Activated CD4-positive, alpha-beta T cell treated with anti-CD3 and anti-CD28 coated beads for 36 hours (primary cell): ENCODE measurements at regions not wholly inside any gene's neighbourhood (a gene's known extent, or its start where the extent isn't known, plus 50 kb on each side); places are given as distances from the start of the nearest gene placed in this dataset.

Source experiments
- ATAC-seq: fragments of 200-7000 bp; cut with Tn5 transposase; one replicate; pipeline ENCODE4 v1.10.0; 2021; ENCODE audit warnings: mild to moderate bottlenecking, moderate library complexity
- CTCF ChIA-PET: fragments of 350-600 bp; sonication (Branson Sonifier 250); formaldehyde crosslinking; loops from one replicate; lab custom pipeline; 2021; ENCODE audit warnings: antibody characterized with exemption; lab: Charles Lee
- POLR2A ChIA-PET: fragments of 350-600 bp; sonication (Branson Sonifier 250); formaldehyde crosslinking; loops from one replicate; lab custom pipeline; 2021; ENCODE audit warnings: antibody characterized with exemption, inconsistent platforms; lab: Charles Lee
- DNase-seq: peaks from one replicate; pipeline ENCODE4 v3.0.0-alpha.2; 2020
- H3K27ac Mint-ChIP-seq: one replicate; pipeline ENCODE4 v1.8.0; 2021; ENCODE audit warnings: mixed read lengths
- H3K27me3 Mint-ChIP-seq: one replicate; pipeline ENCODE4 v1.8.0; 2021; ENCODE audit warnings: mixed read lengths
- H3K36me3 Mint-ChIP-seq: one replicate; pipeline ENCODE4 v1.8.0; 2021; ENCODE audit warnings: low read depth, mixed read lengths
- H3K4me1 Mint-ChIP-seq: one replicate; pipeline ENCODE4 v1.8.0; 2021; ENCODE audit warnings: mixed read lengths
- H3K4me3 Mint-ChIP-seq: one replicate; pipeline ENCODE4 v1.8.0; 2021; ENCODE audit warnings: mild to moderate bottlenecking, moderate library complexity, mixed read lengths
- H3K9me3 Mint-ChIP-seq: one replicate; pipeline ENCODE4 v1.8.0; 2021; ENCODE audit warnings: low read depth, mixed read lengths
- intact Hi-C, 2 experiments: fragments of 100-400 bp; cut with DNase I in 1 of 2; cut with micrococcal nuclease in 1 of 2; formaldehyde crosslinking; loops; one replicate each; pipeline versions ENCODE4 v1.14.2 to v1.15.1; 2022 to 2024; cut with DNase I, micrococcal nuclease

- no peak overlapping the region for H3K4me3 Mint-ChIP-seq
- ATAC-seq (no peak), DNase-seq (no peak)
- H3K27me3 Mint-ChIP-seq, result peaks cover 2% of the 10 kb centered on the region
- no peak overlapping the region for H3K27ac Mint-ChIP-seq
- no peaks in the 10 kb centered on the region for H3K36me3 Mint-ChIP-seq
- H3K4me1 Mint-ChIP-seq, result no peaks in the 10 kb centered on the region
- CTCF ChIA-PET, result no interaction called here
- intact Hi-C loops, result no loop called here
- no peaks in the 10 kb centered on the region for H3K9me3 Mint-ChIP-seq
- POLR2A ChIA-PET, result no interaction called here
These were observed 273.8 kb downstream of the RPS6KC1 start for GRCh38 chr1:213324859-213325258.

DNA sequence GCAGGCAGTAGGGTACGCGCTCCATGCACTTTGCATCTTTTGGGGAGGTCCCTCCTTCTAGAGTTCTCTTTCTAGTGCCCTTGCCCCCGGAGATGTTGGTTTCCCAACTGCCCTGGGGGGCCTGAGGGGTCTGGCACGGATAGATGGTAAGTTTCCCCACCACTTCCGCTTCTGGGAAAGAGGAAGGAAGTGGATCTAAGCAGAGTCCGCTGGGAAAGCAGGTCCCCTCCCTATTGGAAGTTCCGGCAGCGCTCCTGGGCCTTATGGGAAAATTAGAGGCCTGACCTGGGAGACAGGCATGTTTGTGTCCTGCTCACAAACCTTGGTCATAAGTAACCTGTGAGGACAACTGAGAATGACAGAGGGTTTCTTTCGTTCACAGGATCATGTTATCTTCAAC, 274.4 kb downstream of the RPS6KC1 start:
- Mint-ChIP-seq H3K4me3 (no peak overlapping the region), H3K9me3 (no peaks in the 10 kb centered on the region), H3K4me1 (no peaks in the 10 kb centered on the region), H3K36me3 (no peaks in the 10 kb centered on the region), H3K27me3 (peaks cover 2% of the 10 kb centered on the region), H3K27ac (no peak overlapping the region)
- ChIA-PET CTCF (no interaction called here), POLR2A (interaction anchor here (0.6 kb wide), 1 partner anchor 1928 kb away, joined by 3 read pairs; no protein-coding TSS in a partner anchor)
- no peak for DNase-seq
- ATAC-seq, result no peak
- intact Hi-C loops, result no loop called here

GRCh38 chr1:213326281-213327016, 275.4 kb downstream of the RPS6KC1 start:
- CTCF ChIA-PET, result no interaction called here
- no peak for ATAC-seq
- H3K4me1 Mint-ChIP-seq, result no peaks in the 10 kb centered on the region

DNA sequence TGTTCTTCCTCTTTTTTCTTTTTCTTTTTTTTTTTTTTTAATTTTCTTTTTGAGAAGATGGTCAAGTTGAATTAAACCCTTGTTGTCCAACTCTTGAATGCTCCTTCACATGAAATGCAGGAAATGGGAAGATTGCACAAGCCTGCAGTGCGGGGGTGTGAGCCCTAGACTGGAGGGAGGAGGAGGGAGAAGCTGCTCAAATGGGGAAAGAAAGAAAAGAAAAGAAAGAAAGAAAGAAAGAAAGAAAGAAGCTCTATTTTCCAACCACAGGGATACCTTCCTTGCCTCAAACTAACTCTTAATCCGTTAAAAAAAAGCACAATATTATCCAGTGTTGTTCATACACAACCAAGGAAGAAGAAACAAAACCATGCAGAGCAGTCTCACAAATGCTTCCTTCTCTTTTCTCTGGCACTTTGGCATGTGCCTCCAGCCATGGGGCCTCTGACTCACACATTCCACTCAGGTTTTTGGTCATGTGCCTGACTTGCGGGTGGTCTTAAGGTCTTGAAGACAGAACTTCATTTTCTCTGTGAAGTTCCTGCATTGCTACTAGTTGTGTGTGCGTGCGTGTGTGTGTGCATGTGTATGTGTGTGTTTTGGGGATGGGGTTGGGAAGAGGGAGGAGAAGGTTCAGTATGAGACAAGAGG, 276.1 kb downstream of the RPS6KC1 start:
- ChIA-PET CTCF (no interaction called here), POLR2A (no interaction called here)
- no peak overlapping the region for H3K4me3 Mint-ChIP-seq
- DNase-seq (no peak), ATAC-seq (no peak)
- H3K27me3 Mint-ChIP-seq, result peaks cover 2% of the 10 kb centered on the region
- H3K9me3 Mint-ChIP-seq, result no peaks in the 10 kb centered on the region
- no peaks in the 10 kb centered on the region for H3K36me3 Mint-ChIP-seq
- intact Hi-C loops, result no loop called here
- no peak overlapping the region for H3K27ac Mint-ChIP-seq
- no peaks in the 10 kb centered on the region for H3K4me1 Mint-ChIP-seq

More at GRCh38 chr1:213326281-213327016, 275.4 kb downstream of the RPS6KC1 start:
- Mint-ChIP-seq H3K27ac (no peak overlapping the region), H3K36me3 (no peaks in the 10 kb centered on the region), H3K9me3 (no peaks in the 10 kb centered on the region), H3K4me3 (no peak overlapping the region), H3K27me3 (peaks cover 2% of the 10 kb centered on the region)
- no peak for DNase-seq
- POLR2A ChIA-PET, result no interaction called here
- intact Hi-C loops, result no loop called here

DNA sequence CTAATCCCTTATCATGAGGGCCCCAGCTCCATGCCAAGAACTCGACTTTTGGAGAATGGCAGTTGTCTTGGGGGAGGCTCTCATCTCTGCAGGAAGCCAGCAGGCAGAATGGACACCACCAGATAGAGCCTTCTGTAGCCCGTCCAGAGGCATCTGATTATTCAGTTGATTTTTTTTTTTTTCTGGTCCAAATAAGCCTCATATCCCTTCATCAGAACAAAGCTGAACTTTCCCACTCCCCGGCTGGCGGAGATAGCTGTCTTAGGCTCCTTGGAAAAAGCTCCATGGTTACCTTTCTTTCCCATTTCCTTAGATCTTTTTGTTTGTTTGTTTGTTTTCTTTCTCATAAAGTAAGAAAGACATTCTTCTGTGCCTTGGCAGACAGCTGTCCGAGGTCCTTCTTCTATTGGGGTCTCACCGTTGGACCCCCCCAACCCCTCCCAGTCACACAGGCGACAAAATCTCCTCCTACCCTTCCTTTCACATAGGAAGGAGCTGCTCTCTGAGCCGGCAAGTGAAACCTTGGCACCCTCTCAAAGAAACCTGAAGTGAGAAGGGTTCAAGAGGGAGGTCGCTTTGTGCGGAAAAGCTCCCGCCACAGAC, 278.5 kb downstream of the RPS6KC1 start:
- no peak for ATAC-seq
- Mint-ChIP-seq H3K27me3 (peaks cover 2% of the 10 kb centered on the region), H3K9me3 (no peaks in the 10 kb centered on the region), H3K4me1 (no peaks in the 10 kb centered on the region), H3K4me3 (no peak overlapping the region), H3K27ac (no peak overlapping the region), H3K36me3 (no peaks in the 10 kb centered on the region)
- POLR2A ChIA-PET, result no interaction called here
- CTCF ChIA-PET, result interaction anchor here (0.7 kb wide), 1 partner anchor 581 kb away, joined by 3 read pairs; no protein-coding TSS in a partner anchor
- no peak for DNase-seq
- intact Hi-C loops, result no loop called here

GRCh38 chr1:213330281-213330680, 279.2 kb downstream of the RPS6KC1 start:
- DNase-seq (no peak), ATAC-seq (no peak)
- Mint-ChIP-seq H3K36me3 (no peaks in the 10 kb centered on the region), H3K27me3 (peaks cover 2% of the 10 kb centered on the region), H3K27ac (no peak overlapping the region), H3K4me3 (no peak overlapping the region), H3K4me1 (no peaks in the 10 kb centered on the region), H3K9me3 (no peaks in the 10 kb centered on the region)
- POLR2A ChIA-PET, result no interaction called here
- CTCF ChIA-PET, result no interaction called here
- intact Hi-C loops, result no loop called here

DNA sequence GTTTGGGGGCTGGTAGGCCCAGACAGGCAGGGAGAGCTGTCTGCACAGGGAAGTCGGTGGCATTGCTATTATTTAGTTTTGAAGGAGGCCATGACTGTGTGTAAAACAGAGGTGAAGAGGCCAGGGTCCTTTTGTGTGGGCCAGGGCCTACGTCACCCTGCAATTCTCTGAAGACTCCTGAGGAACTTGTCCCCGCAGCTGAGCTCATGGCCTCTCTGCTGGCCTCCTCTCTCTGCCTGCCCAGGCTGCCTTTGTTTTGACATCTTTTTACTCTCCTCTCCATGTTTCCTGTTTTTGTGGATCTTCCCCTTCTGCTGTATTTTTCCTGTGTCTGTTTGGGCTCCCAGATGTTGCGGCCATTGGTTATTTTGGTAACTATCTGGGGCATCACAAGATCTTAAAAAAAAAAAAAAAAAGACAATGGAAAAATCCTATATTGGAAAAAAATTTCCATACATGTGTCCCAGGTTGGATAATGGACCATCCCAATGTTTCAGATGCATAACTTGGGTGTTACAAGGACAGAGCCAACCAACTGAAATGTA, 280.7 kb downstream of the RPS6KC1 start:
- Mint-ChIP-seq H3K27ac (no peak overlapping the region), H3K9me3 (no peaks in the 10 kb centered on the region), H3K36me3 (no peaks in the 10 kb centered on the region), H3K4me3 (no peak overlapping the region), H3K4me1 (no peaks in the 10 kb centered on the region), H3K27me3 (peaks cover 2% of the 10 kb centered on the region)
- CTCF ChIA-PET, result no interaction called here
- intact Hi-C loops, result no loop called here
- ATAC-seq (no peak), DNase-seq (no peak)
- POLR2A ChIA-PET, result no interaction called here

- Mint-ChIP-seq H3K36me3 (no peaks in the 10 kb centered on the region), H3K27ac (no peak overlapping the region), H3K9me3 (no peaks in the 10 kb centered on the region), H3K4me3 (no peak overlapping the region), H3K27me3 (peaks cover under 1% of the 10 kb centered on the region), H3K4me1 (no peaks in the 10 kb centered on the region)
- no peak for ATAC-seq
- ChIA-PET POLR2A (no interaction called here), CTCF (no interaction called here)
- intact Hi-C loops, result no loop called here
- DNase-seq, result no peak
These were observed 281.4 kb downstream of the RPS6KC1 start for GRCh38 chr1:213332491-213332890.

DNA sequence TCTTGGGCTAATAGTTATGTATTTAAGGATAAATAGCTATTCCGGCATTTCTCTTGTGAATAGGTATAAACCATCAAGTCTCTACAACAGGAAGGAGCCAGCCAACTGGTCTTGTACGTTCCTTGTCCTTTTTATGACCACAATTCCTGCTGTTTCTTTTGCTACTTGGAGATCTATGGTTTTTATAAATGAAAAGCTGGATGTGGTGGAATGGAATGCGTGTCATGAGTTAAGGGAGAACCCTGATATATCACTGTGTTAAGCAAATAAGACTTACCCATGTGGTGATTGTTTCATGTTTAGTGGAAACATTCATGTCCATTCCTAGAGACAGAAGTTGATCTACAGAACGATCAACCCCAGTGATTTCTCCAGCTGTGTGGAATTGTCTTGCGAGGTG, 282.1 kb downstream of the RPS6KC1 start:
- no peak overlapping the region for H3K27ac Mint-ChIP-seq
- intact Hi-C loops, result no loop called here
- no peaks in the 10 kb centered on the region for H3K36me3 Mint-ChIP-seq
- DNase-seq (no peak), ATAC-seq (no peak)
- H3K4me3 Mint-ChIP-seq, result no peak overlapping the region
- H3K4me1 Mint-ChIP-seq, result no peaks in the 10 kb centered on the region
- POLR2A ChIA-PET, result no interaction called here
- CTCF ChIA-PET, result no interaction called here
- no peaks in the 10 kb centered on the region for H3K9me3 Mint-ChIP-seq
- no peaks in the 10 kb centered on the region for H3K27me3 Mint-ChIP-seq

DNA sequence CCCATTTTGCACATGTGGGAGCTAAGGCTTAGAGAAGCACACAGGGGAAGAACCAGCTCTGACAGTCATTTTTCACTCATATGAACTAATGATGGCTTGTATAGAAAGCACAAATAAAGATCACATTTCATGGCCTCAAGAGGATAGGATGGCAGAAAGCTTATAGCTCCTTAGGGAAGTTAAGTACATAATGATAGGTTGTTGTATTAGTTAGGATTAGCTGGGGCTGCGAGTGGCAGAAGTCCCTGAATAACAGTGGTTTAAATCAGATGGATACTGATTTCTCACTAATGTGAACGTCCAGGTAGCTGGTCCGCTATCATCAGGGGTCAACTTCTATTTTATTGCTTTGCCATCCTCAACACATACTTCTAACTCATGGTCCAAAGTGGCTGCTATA, 284.0 kb downstream of the RPS6KC1 start:
- Mint-ChIP-seq H3K27me3 (peaks cover 4% of the 10 kb centered on the region), H3K4me1 (no peaks in the 10 kb centered on the region), H3K9me3 (no peaks in the 10 kb centered on the region), H3K27ac (no peak overlapping the region), H3K4me3 (no peak overlapping the region), H3K36me3 (no peaks in the 10 kb centered on the region)
- no peak for DNase-seq
- POLR2A ChIA-PET, result no interaction called here
- CTCF ChIA-PET, result no interaction called here
- intact Hi-C loops, result no loop called here
- ATAC-seq, result no peak

DNA sequence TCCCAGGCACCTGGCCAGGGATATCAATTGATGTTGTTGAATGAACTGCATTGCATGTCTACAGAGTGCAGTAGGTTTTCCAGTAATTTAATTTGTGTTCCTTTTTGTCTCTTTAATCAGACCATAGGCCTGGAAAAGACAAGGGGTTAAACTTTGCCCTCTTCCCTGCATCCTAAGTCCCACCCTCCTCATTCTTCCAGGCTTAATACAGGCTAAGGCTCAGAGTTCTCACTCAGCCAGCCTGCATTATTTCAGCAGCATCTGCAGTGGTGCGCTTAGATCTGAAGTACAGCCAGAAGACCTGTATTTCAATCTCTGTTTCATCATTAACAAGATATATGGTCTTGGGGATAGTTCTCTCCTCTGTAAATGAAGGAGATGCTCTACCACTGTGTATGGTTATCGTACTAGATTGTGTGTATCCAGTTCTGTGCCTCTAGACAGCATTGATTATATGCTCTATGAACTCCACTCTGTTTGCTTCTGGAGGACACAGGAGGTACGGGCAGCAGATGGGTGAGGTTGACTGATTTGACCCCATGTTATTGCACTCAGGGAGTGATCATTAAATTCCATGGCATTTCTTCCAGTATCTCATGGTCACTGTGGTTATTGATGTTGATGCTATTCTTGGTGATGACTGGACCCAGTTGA, 286.1 kb downstream of the RPS6KC1 start:
- Mint-ChIP-seq H3K4me3 (no peak overlapping the region), H3K36me3 (no peaks in the 10 kb centered on the region)
- POLR2A ChIA-PET, result no interaction called here

More for the DNA sequence above, 286.1 kb downstream of the RPS6KC1 start:
- CTCF ChIA-PET, result no interaction called here
- no peaks in the 10 kb centered on the region for H3K9me3 Mint-ChIP-seq
- intact Hi-C loops, result no loop called here
- ATAC-seq (no peak), DNase-seq (no peak)
- no peak overlapping the region for H3K27ac Mint-ChIP-seq
- H3K27me3 Mint-ChIP-seq, result peaks cover 4% of the 10 kb centered on the region
- H3K4me1 Mint-ChIP-seq, result no peaks in the 10 kb centered on the region
